ENCODE measurements at regions not wholly inside any gene's neighbourhood (a gene's known extent, or its start where the extent isn't known, plus 50 kb on each side); places are given as distances from the start of the nearest gene placed in this dataset.

DNA sequence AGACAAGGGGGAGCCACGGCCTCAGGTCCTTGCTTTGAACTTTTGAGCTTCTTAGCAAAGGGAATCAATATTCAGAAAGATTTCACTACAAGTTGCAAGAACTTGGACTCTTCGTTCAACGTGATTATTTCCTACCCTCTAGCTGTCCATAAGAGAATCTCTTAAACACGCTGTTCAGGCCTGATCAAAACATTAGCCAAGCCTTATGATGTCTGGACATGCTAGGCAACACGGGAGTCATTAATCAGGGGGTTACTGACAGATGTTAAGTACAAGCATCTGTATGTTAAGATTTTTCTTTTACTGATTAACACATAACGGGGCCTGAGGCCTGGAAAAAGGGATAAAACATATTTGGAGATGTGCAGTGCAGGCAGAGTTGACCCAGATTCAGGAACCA, 138.9 kb upstream of the IL1RAPL2 start:
- H3K4me3 ChIP-seq (ENCODE audit: low read depth in 2 of 2, low read length in 2 of 2), result no peak overlapping the region
- H3K27me3 ChIP-seq (ENCODE audit: control insufficient read depth, insufficient read depth, low read length), result no peaks in the 10 kb centered on the region
- CTCF ChIA-PET, result no interaction called here
- no peak overlapping the region for H3K27ac ChIP-seq (ENCODE audit: low read length)
- H3K4me1 ChIP-seq (ENCODE audit: control insufficient read depth, insufficient read depth, low read length), result no peaks in the 10 kb centered on the region
- POLR2A ChIA-PET, result no interaction called here
- ATAC-seq, result no peak
- no peaks in the 10 kb centered on the region for H3K9me3 ChIP-seq (ENCODE audit: control insufficient read depth, insufficient read depth, low read depth, low read length)
- no peak for DNase-seq (ENCODE audit: low read depth, low spot score)
- in situ Hi-C loops (cut with HindIII; ENCODE audit: low pct_unique_long_range_greater_than_20kb, low sequenced_read_pairs) (no loop called here), intact Hi-C loops (cut with micrococcal nuclease; ENCODE audit: unreplicated experiment) (no loop called here)
- TF ChIP-seq, protein P1, sequence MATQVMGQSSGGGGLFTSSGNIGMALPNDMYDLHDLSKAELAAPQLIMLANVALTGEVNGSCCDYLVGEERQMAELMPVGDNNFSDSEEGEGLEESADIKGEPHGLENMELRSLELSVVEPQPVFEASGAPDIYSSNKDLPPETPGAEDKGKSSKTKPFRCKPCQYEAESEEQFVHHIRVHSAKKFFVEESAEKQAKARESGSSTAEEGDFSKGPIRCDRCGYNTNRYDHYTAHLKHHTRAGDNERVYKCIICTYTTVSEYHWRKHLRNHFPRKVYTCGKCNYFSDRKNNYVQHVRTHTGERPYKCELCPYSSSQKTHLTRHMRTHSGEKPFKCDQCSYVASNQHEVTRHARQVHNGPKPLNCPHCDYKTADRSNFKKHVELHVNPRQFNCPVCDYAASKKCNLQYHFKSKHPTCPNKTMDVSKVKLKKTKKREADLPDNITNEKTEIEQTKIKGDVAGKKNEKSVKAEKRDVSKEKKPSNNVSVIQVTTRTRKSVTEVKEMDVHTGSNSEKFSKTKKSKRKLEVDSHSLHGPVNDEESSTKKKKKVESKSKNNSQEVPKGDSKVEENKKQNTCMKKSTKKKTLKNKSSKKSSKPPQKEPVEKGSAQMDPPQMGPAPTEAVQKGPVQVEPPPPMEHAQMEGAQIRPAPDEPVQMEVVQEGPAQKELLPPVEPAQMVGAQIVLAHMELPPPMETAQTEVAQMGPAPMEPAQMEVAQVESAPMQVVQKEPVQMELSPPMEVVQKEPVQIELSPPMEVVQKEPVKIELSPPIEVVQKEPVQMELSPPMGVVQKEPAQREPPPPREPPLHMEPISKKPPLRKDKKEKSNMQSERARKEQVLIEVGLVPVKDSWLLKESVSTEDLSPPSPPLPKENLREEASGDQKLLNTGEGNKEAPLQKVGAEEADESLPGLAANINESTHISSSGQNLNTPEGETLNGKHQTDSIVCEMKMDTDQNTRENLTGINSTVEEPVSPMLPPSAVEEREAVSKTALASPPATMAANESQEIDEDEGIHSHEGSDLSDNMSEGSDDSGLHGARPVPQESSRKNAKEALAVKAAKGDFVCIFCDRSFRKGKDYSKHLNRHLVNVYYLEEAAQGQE (IDR thresholded peaks at IDR 0.05; ENCODE audit: insufficient read depth in 1 of 2, low read depth in 2 of 2, low read length in 1 of 2), result no peak
- no peak for TF ChIP-seq SIN3A (IDR thresholded peaks at IDR 0.05; ENCODE audit: borderline replicate concordance, insufficient read depth, low read depth, low read length)
- TF ChIP-seq POLR2AphosphoS5 (IDR thresholded peaks at IDR 0.05; ENCODE audit: low read depth, low read length), result no peak
- no peak for TF ChIP-seq TCF7L2 (IDR thresholded peaks at IDR 0.05; ENCODE audit: low read depth, low read length)
- TF ChIP-seq, protein P2, sequence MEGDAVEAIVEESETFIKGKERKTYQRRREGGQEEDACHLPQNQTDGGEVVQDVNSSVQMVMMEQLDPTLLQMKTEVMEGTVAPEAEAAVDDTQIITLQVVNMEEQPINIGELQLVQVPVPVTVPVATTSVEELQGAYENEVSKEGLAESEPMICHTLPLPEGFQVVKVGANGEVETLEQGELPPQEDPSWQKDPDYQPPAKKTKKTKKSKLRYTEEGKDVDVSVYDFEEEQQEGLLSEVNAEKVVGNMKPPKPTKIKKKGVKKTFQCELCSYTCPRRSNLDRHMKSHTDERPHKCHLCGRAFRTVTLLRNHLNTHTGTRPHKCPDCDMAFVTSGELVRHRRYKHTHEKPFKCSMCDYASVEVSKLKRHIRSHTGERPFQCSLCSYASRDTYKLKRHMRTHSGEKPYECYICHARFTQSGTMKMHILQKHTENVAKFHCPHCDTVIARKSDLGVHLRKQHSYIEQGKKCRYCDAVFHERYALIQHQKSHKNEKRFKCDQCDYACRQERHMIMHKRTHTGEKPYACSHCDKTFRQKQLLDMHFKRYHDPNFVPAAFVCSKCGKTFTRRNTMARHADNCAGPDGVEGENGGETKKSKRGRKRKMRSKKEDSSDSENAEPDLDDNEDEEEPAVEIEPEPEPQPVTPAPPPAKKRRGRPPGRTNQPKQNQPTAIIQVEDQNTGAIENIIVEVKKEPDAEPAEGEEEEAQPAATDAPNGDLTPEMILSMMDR (IDR thresholded peaks at IDR 0.05), result no peak
- no TSS peak for BruUV-seq (replicated peaks)
- H3K36me3 ChIP-seq (ENCODE audit: control insufficient read depth, insufficient read depth, low read length), result no peaks in the 10 kb centered on the region

DNA sequence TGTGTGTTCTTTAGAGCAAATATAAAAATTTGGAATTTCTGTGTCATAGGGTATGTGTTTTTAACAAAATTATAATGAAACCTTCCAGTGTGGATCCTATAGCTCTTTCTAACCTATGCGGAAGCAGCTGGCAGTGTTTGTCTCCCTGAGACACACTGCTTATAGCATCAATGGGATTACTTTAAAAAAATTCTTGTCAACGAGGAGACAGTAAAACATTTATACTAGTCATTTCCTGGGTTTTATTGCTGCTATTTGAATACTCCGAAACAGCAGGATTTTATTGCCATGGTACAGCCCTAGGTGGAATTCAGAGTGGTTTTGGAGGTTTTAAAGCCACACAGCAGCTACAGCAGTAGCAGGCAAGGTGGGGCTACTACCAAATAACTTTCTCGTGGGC, 145.1 kb upstream of the IL1RAPL2 start:
- in situ Hi-C loops (cut with HindIII; ENCODE audit: low pct_unique_long_range_greater_than_20kb, low sequenced_read_pairs) (no loop called here), intact Hi-C loops (cut with micrococcal nuclease; ENCODE audit: unreplicated experiment) (no loop called here)
- no TSS peak for BruUV-seq (replicated peaks)
- ATAC-seq, result no peak
- H3K4me3 ChIP-seq (ENCODE audit: low read depth in 2 of 2, low read length in 2 of 2), result no peak overlapping the region
- no peak overlapping the region for H3K27ac ChIP-seq (ENCODE audit: low read length)
- no peaks in the 10 kb centered on the region for H3K27me3 ChIP-seq (ENCODE audit: control insufficient read depth, insufficient read depth, low read length)
- no peak for DNase-seq (ENCODE audit: low read depth, low spot score)
- no peaks in the 10 kb centered on the region for H3K9me3 ChIP-seq (ENCODE audit: control insufficient read depth, insufficient read depth, low read depth, low read length)
- ChIA-PET CTCF (no interaction called here), POLR2A (no interaction called here)
- no peaks in the 10 kb centered on the region for H3K36me3 ChIP-seq (ENCODE audit: control insufficient read depth, insufficient read depth, low read length)
- H3K4me1 ChIP-seq (ENCODE audit: control insufficient read depth, insufficient read depth, low read length), result no peaks in the 10 kb centered on the region
- TF ChIP-seq, protein P2 (IDR thresholded peaks at IDR 0.05), result no peak
- TF ChIP-seq SIN3A (IDR thresholded peaks at IDR 0.05; ENCODE audit: borderline replicate concordance, insufficient read depth, low read depth, low read length) (no peak), POLR2AphosphoS5 (IDR thresholded peaks at IDR 0.05; ENCODE audit: low read depth, low read length) (no peak), TCF7L2 (IDR thresholded peaks at IDR 0.05; ENCODE audit: low read depth, low read length) (no peak)
- TF ChIP-seq, protein P1 (IDR thresholded peaks at IDR 0.05; ENCODE audit: insufficient read depth in 1 of 2, low read depth in 2 of 2, low read length in 1 of 2), result no peak

All from Panc1 (cell line).